K562 (cell line): ENCODE measurements at regions not wholly inside any gene's neighbourhood (a gene's known extent, or its start where the extent isn't known, plus 50 kb on each side); places are given as distances from the start of the nearest gene placed in this dataset.

Experiments used
- ATAC-seq: fragments of 200-7000 bp; cut with Tn5 transposase; 3 replicates; pipeline ENCODE4 v1.9.1; 2020; ENCODE audit warnings: moderate library complexity
- BruUV-seq: library from RNA; stranded (reverse); fragments of 400-500 nt; replicated peaks from 2 replicates; lab custom pipeline; 2021; lab: Mats Ljungman, UMichigan
- CTCF ChIA-PET: fragments of 300-600 bp; formaldehyde crosslinking; extraction: SDS; loops from one replicate; lab custom pipeline; 2021; ENCODE audit warnings: low intra/inter-chr PET ratio; lab: Yijun Ruan, JAX
- POLR2A ChIA-PET: fragments of 300-600, 350-650 bp; sonication (Branson Sonifier 250); formaldehyde crosslinking; extraction: SDS; loops from one replicate; lab custom pipeline; 2021; ENCODE audit warnings: antibody characterized with exemption, inconsistent platforms; lab: Yijun Ruan, JAX
- DNase-seq, 4 experiments: peaks; one replicate each; pipeline versions ENCODE4 v3.0.0 to v3.0.0-alpha.2; 2011 to 2018; ENCODE audit warnings: low spot score in 3 of 4, mixed read lengths in 3 of 4; ENCODE audit errors: extremely low read depth in 1 of 4
- FAIRE-seq: peaks from 2 replicates; lab custom pipeline; 2011; peaks lifted over from hg19 to GRCh38; lab: Jason Lieb, UNC
- H2AFZ ChIP-seq: 2 replicates; pipeline ENCODE4 v1.6.0; 2011; ENCODE audit warnings: low read depth, low read length, control low read depth, inconsistent platforms
- H3K27ac ChIP-seq: fragments of 200-600 bp; 3 replicates; pipeline ENCODE4 v1.8.0; 2011; ENCODE audit warnings: low read depth, mild to moderate bottlenecking, control low read depth, inconsistent platforms, low read length, moderate library complexity, mixed read lengths; ENCODE audit errors: extremely low read depth
- H3K27me3 ChIP-seq, 2 experiments: fragments of 300-600 bp in 1 of 2; 2 replicates in 1 of 2; 3 replicates in 1 of 2; pipeline versions ENCODE4 v1.6.0 to v1.8.0; 2011; ENCODE audit warnings: inconsistent platforms in 2 of 2, low read length in 2 of 2, mild to moderate bottlenecking in 1 of 2, mixed read lengths in 1 of 2, moderate library complexity in 1 of 2; ENCODE audit not compliant: control insufficient read depth in 2 of 2, insufficient read depth in 2 of 2
- H3K36me3 ChIP-seq: fragments of 300-600 bp; 3 replicates; pipeline ENCODE4 v1.8.0; 2011; ENCODE audit warnings: mild to moderate bottlenecking, low read length, inconsistent platforms; ENCODE audit not compliant: control insufficient read depth, insufficient read depth
- H3K4me1 ChIP-seq, 2 experiments: fragments of 200-600 bp in 1 of 2; replicated peaks in 1 of 2; 2 replicates in 1 of 2; 3 replicates in 1 of 2; pipeline versions ENCODE4 v1.5.1 to v1.8.0; 2011; ENCODE audit warnings: inconsistent platforms in 2 of 2, low read length in 2 of 2, mild to moderate bottlenecking in 1 of 2, mixed read lengths in 1 of 2, moderate library complexity in 1 of 2; ENCODE audit not compliant: control insufficient read depth in 2 of 2, insufficient read depth in 2 of 2
- H3K4me2 ChIP-seq: 2 replicates; pipeline ENCODE4 v1.6.1; 2011; ENCODE audit warnings: low read length, control low read depth, inconsistent platforms, mixed read lengths; ENCODE audit not compliant: insufficient read depth
- H3K4me3 ChIP-seq: fragments of 200-600 bp; sonication (generic), shearing (Covaris generic); 2 replicates; pipeline ENCODE4 v1.5.1; 2016; ENCODE audit warnings: control low read depth, inconsistent platforms
- H3K79me2 ChIP-seq: fragments of 200-600 bp; 3 replicates; pipeline ENCODE4 v1.8.0; 2011; ENCODE audit warnings: low read length, inconsistent platforms; ENCODE audit not compliant: control insufficient read depth, insufficient read depth
- H3K9ac ChIP-seq, 2 experiments: 2 replicates each; pipeline versions ENCODE4 v1.6.0 to v1.6.1; 2011; ENCODE audit warnings: low read depth in 2 of 2, low read length in 2 of 2, control low read depth in 1 of 2, inconsistent platforms in 1 of 2, mild to moderate bottlenecking in 1 of 2, mixed read lengths in 1 of 2; ENCODE audit not compliant: insufficient read depth in 1 of 2
- H3K9me1 ChIP-seq: one replicate; pipeline ENCODE4 v1.6.0; 2011; ENCODE audit warnings: inconsistent platforms, mild to moderate bottlenecking, low read length, moderate library complexity; ENCODE audit not compliant: control insufficient read depth, insufficient read depth
- H3K9me3 ChIP-seq: replicated peaks from 2 replicates; pipeline ENCODE4 v1.5.1; 2011; ENCODE audit warnings: low read depth, low read length, inconsistent platforms; ENCODE audit not compliant: control insufficient read depth, insufficient read depth
- H4K20me1 ChIP-seq: replicated peaks from 2 replicates; pipeline ENCODE4 v1.6.1; 2011; ENCODE audit warnings: low read length, inconsistent platforms, mixed read lengths; ENCODE audit not compliant: control insufficient read depth, insufficient read depth
- BACH1 ChIP-seq: fragments of 200-800 bp; sonication (Bioruptor generic); IDR thresholded peaks from 2 replicates; pipeline ENCODE4 v1.6.1; 2016; ENCODE audit warnings: missing genetic modification characterization, missing compliant biosample characterization
- CBFB ChIP-seq: sonication (generic); formaldehyde crosslinking; IDR thresholded peaks from 2 replicates; pipeline ENCODE4 v1.4.0; 2020; ENCODE audit warnings: mild to moderate bottlenecking, missing genetic modification reagents
- CBX1 ChIP-seq: sonication (generic); IDR thresholded peaks from 2 replicates; pipeline ENCODE4 v1.6.1; 2016; ENCODE audit warnings: antibody characterized with exemption, low read depth, mild to moderate bottlenecking
- CREB1 ChIP-seq, 2 experiments: sonication (generic) in 1 of 2; formaldehyde crosslinking in 1 of 2; IDR thresholded peaks; 2 replicates each; pipeline versions ENCODE4 v1.6.1 to v1.8.0; 2012 to 2022; ENCODE audit warnings: inconsistent platforms in 1 of 2, mild to moderate bottlenecking in 1 of 2, missing genetic modification reagents in 1 of 2, moderate library complexity in 1 of 2
- HNRNPL ChIP-seq: fragments of 200-400 bp; formaldehyde crosslinking; IDR thresholded peaks from 2 replicates; pipeline ENCODE4 v1.6.1; 2017; ENCODE audit warnings: low read depth, mild to moderate bottlenecking, low read length
- ZNF224 ChIP-seq: sonication (generic); formaldehyde crosslinking; IDR thresholded peaks from 2 replicates; pipeline ENCODE4 v1.8.0; 2022; ENCODE audit warnings: mild to moderate bottlenecking, missing genetic modification reagents
- ZNF318 ChIP-seq, 2 experiments: fragments of 450-650 bp; IDR thresholded peaks; 2 replicates each; pipeline ENCODE4 v1.6.1; 2016; ENCODE audit warnings: mild to moderate bottlenecking in 2 of 2, borderline replicate concordance in 1 of 2, low read depth in 1 of 2, moderate library complexity in 1 of 2
- ZNF639 ChIP-seq, 2 experiments: fragments of 200-800 bp in 1 of 2; sonication (Bioruptor generic) in 1 of 2; sonication (generic) in 1 of 2; formaldehyde crosslinking in 1 of 2; IDR thresholded peaks in 1 of 2; conservative IDR thresholded peaks in 1 of 2; 2 replicates each; pipeline versions ENCODE4 v1.5.0 to v1.6.1; 2016 to 2020; ENCODE audit warnings: missing compliant biosample characterization in 1 of 2, missing genetic modification characterization in 1 of 2, missing genetic modification reagents in 1 of 2
- WGBS: fragments of 100-300 bp; shearing (Covaris generic); methylation state at CpG from one replicate; pipeline ENCODE4 v1.1.6; 2016; ENCODE audit warnings: low coverage, mixed read lengths; ENCODE audit not compliant: insufficient coverage; ENCODE audit errors: missing lambda C conversion rate; 5-methylcytosine and 5-hydroxymethylcytosine counted together
- in situ Hi-C: fragments of 300-500 bp; cut with MboI; formaldehyde crosslinking; loops from 4 replicates; pipeline ENCODE4 v1.15.0; 2018; ENCODE audit warnings: inconsistent platforms, mixed read lengths
- intact Hi-C: fragments of 100-400 bp; cut with micrococcal nuclease; formaldehyde crosslinking; loops from 2 replicates; pipeline ENCODE4 v1.14.2; 2022
- TF ChIP-seq, protein P1 (sequence below): fragments of 250-450 bp; sonication (Bioruptor Pico); IDR thresholded peaks from 2 replicates; pipeline ENCODE4 v1.8.0; 2022; ENCODE audit warnings: moderate library complexity, mild to moderate bottlenecking, inconsistent platforms

DNA sequence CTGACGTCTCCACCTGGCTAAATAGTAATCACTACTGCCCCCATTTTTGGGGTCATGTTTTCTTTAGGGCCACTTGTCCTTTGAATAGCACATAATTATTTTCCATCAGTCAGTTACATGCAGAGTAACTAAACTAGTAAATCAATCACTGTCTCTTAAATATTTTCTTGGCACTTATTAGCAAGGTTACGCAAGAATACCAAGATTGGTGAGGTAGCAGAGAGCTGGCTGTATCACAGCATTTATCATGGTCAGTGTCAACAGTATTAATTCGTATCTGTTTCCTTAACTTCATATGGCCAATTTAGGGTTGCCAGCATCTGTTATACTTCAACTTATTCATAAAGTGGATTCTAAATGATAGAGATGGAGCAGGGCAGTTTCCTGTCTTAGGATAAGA is 346.8 kb upstream of the FAM174A start (continued):
- no peak for TF ChIP-seq ZNF318 (IDR thresholded peaks at IDR 0.05; ENCODE audit: borderline replicate concordance in 1 of 2, low read depth in 1 of 2)

GRCh38 chr5:100186181-100186580 is 349.0 kb upstream of the FAM174A start:
- Histone ChIP-seq H3K4me3 (no peak overlapping the region), H3K4me1 (no peaks in the 10 kb centered on the region), H3K79me2 (no peaks in the 10 kb centered on the region), H3K9ac (no peak overlapping the region), H3K27ac (no peak overlapping the region), H3K27me3 (no peaks in the 10 kb centered on the region), H3K4me2 (no peak overlapping the region), H3K9me3 (no peaks in the 10 kb centered on the region), H2AFZ (no peak overlapping the region), H3K9me1 (no peaks in the 10 kb centered on the region), H4K20me1 (no peaks in the 10 kb centered on the region), H3K36me3 (no peaks in the 10 kb centered on the region)
- intact Hi-C loops: no loop called here
- DNase-seq (no peak), ATAC-seq (no peak), FAIRE-seq (no peak)
- CTCF ChIA-PET: no interaction called here
- POLR2A ChIA-PET: no interaction called here
- no TSS peak for BruUV-seq
- WGBS: 2% methylated on average over 2 of the region's 2 CpGs
- in situ Hi-C loops: no loop called here
- no peak for TF ChIP-seq HNRNPL
- TF ChIP-seq CREB1 (IDR thresholded peaks at IDR 0.05): no peak
- TF ChIP-seq CREB1 (CRISPR knock-in tag; IDR thresholded peaks at IDR 0.05): no peak
- no peak for TF ChIP-seq CBX1
- no peak for TF ChIP-seq BACH1 (tag)
- no peak for TF ChIP-seq ZNF224 (CRISPR knock-in tag)
- TF ChIP-seq ZNF639 (CRISPR knock-in tag; conservative IDR thresholded peaks at IDR 0.05 in 1 of 2, IDR thresholded peaks at IDR 0.05 in 1 of 2): no peak
- TF ChIP-seq CBFB: no peak
- TF ChIP-seq, protein P1, sequence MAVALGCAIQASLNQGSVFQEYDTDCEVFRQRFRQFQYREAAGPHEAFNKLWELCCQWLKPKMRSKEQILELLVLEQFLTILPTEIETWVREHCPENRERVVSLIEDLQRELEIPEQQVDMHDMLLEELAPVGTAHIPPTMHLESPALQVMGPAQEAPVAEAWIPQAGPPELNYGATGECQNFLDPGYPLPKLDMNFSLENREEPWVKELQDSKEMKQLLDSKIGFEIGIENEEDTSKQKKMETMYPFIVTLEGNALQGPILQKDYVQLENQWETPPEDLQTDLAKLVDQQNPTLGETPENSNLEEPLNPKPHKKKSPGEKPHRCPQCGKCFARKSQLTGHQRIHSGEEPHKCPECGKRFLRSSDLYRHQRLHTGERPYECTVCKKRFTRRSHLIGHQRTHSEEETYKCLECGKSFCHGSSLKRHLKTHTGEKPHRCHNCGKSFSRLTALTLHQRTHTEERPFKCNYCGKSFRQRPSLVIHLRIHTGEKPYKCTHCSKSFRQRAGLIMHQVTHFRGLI (CRISPR knock-in tag): no peak
